CD14-positive monocyte (primary cell): ENCODE measurements at regions not wholly inside any gene's neighbourhood (a gene's known extent, or its start where the extent isn't known, plus 50 kb on each side); places are given as distances from the start of the nearest gene placed in this dataset.
A peak's percentile ranks its signal among the peaks of the same experiment; 100 is the strongest.

ENCODE experiments used
- DNase-seq, 3 donors: peaks; one replicate each; pipeline ENCODE4 v3.0.0-alpha.2; 2011 to 2022
- H2AFZ ChIP-seq: 2 replicates; pipeline ENCODE4 v1.6.0; 2012; ENCODE audit warnings: mild to moderate bottlenecking, low read depth, low read length, inconsistent platforms; ENCODE audit not compliant: insufficient read depth, poor library complexity, severe bottlenecking
- H3K27ac ChIP-seq, 2 donors: 1 replicate in 1 of 2; 2 replicates in 1 of 2; pipeline ENCODE4 v1.5.1; 2012 to 2013; ENCODE audit warnings: low read length in 2 of 2, control low read depth in 1 of 2, inconsistent platforms in 1 of 2, low read depth in 1 of 2, mild to moderate bottlenecking in 1 of 2
- H3K27me3 ChIP-seq, 2 donors: one replicate each; pipeline versions ENCODE4 v1.6.0 to v1.6.1; 2011 to 2013; ENCODE audit warnings: low read length in 2 of 2; ENCODE audit not compliant: control insufficient read depth in 2 of 2, insufficient read depth in 2 of 2
- H3K36me3 ChIP-seq, 2 donors: replicated peaks in 1 of 2; 1 replicate in 1 of 2; 2 replicates in 1 of 2; pipeline versions ENCODE4 v1.5.1 to v1.6.1; 2012 to 2013; ENCODE audit warnings: low read length in 2 of 2, control low read depth in 1 of 2, inconsistent platforms in 1 of 2, mild to moderate bottlenecking in 1 of 2; ENCODE audit not compliant: insufficient read depth in 2 of 2, control insufficient read depth in 1 of 2
- H3K4me1 ChIP-seq, 2 donors: 1 replicate in 1 of 2; 2 replicates in 1 of 2; pipeline versions ENCODE4 v1.5.1 to v1.6.1; 2012 to 2013; ENCODE audit warnings: low read length in 2 of 2, control low read depth in 1 of 2, inconsistent platforms in 1 of 2, mild to moderate bottlenecking in 1 of 2, moderate library complexity in 1 of 2; ENCODE audit not compliant: insufficient read depth in 2 of 2, control insufficient read depth in 1 of 2
- H3K4me2 ChIP-seq: replicated peaks from 2 replicates; pipeline ENCODE3; 2012; ENCODE audit warnings: low read length, moderate library complexity, mild to moderate bottlenecking; ENCODE audit not compliant: poor library complexity, severe bottlenecking; ENCODE audit errors: extremely low read depth
- H3K4me3 ChIP-seq, 3 experiments: fragments of 200-600 bp in 1 of 3; sonication (generic) in 1 of 3; replicated peaks in 1 of 3; 1 replicate in 2 of 3; 2 replicates in 1 of 3; pipeline ENCODE4 v1.5.1; 2011 to 2013; ENCODE audit warnings: low read length in 3 of 3, mild to moderate bottlenecking in 3 of 3, control low read depth in 2 of 3, low read depth in 2 of 3, inconsistent platforms in 1 of 3, moderate library complexity in 1 of 3
- H3K79me2 ChIP-seq: 2 replicates; pipeline ENCODE4 v1.6.0; 2012; ENCODE audit warnings: mild to moderate bottlenecking, control low read depth, inconsistent platforms, low read length, moderate library complexity; ENCODE audit not compliant: insufficient read depth
- H3K9ac ChIP-seq: 2 replicates; pipeline ENCODE4 v1.6.0; 2017; ENCODE audit warnings: low read length, mild to moderate bottlenecking; ENCODE audit not compliant: insufficient read depth, poor library complexity, severe bottlenecking
- H3K9me3 ChIP-seq, 2 donors: replicated peaks in 1 of 2; 1 replicate in 1 of 2; 2 replicates in 1 of 2; pipeline versions ENCODE4 v1.5.1 to v1.6.1; 2012 to 2013; ENCODE audit warnings: low read length in 2 of 2, control low read depth in 1 of 2; ENCODE audit not compliant: control insufficient read depth in 1 of 2, insufficient read depth in 1 of 2
- H4K20me1 ChIP-seq: 2 replicates; pipeline ENCODE4 v1.6.0; 2012; ENCODE audit warnings: mild to moderate bottlenecking, low read length, control low read depth, moderate library complexity; ENCODE audit not compliant: insufficient read depth
- H3K27ac Mint-ChIP-seq, 7 donors: one replicate each; pipeline ENCODE4 v1.8.0; 2020; ENCODE audit warnings: mild to moderate bottlenecking in 7 of 7, mixed read lengths in 7 of 7, moderate library complexity in 6 of 7, inconsistent platforms in 2 of 7
- H3K27me3 Mint-ChIP-seq, 3 donors: one replicate each; pipeline ENCODE4 v1.8.0; 2021 to 2022; ENCODE audit warnings: low read depth in 3 of 3, mild to moderate bottlenecking in 3 of 3, mixed read lengths in 3 of 3, moderate library complexity in 3 of 3, inconsistent platforms in 1 of 3
- H3K36me3 Mint-ChIP-seq, 2 donors: one replicate each; pipeline ENCODE4 v1.8.0; 2020; ENCODE audit warnings: mixed read lengths in 2 of 2, inconsistent platforms in 1 of 2, mild to moderate bottlenecking in 1 of 2
- H3K4me1 Mint-ChIP-seq: one replicate; pipeline ENCODE4 v1.8.0; 2020; ENCODE audit warnings: mild to moderate bottlenecking, mixed read lengths
- H3K4me3 Mint-ChIP-seq, 2 donors: one replicate each; pipeline ENCODE4 v1.8.0; 2020; ENCODE audit warnings: mild to moderate bottlenecking in 2 of 2, mixed read lengths in 2 of 2, moderate library complexity in 1 of 2
- H3K9me3 Mint-ChIP-seq, 7 donors: one replicate each; pipeline ENCODE4 v1.8.0; 2020 to 2022; ENCODE audit warnings: mixed read lengths in 7 of 7, mild to moderate bottlenecking in 6 of 7, moderate library complexity in 6 of 7, inconsistent platforms in 2 of 7
- intact Hi-C, 2 donors: fragments of 100-400 bp; cut with micrococcal nuclease; formaldehyde crosslinking; loops; one replicate each; pipeline versions ENCODE4 v1.15.0 to v1.15.1; 2023
- TF ChIP-seq, protein P1 (sequence below): fragments of 200-600 bp; IDR thresholded peaks from one replicate; pipeline ENCODE4 v1.8.0; 2022; ENCODE audit warnings: antibody characterized with exemption, mild to moderate bottlenecking

DNA sequence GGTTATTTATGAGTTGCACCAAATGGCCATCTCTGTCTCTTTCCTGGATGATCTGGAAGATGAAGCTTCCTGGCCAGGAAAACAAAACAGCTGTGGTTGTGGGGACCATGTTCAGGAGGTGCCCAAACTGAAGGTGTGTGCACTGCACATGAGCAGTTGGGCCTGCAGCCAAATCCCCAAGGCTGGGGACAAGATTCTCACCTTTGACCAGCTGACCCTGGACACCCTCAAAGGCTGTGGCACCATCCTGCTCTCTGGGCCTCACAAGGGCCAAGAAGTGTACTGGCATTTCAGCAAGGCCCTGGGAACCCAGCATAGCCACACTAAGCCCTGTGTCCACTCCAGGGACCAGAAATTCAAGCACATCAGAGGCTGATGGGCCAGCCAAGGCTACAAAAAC lies 84.2 kb downstream of the KCNRG start:
- peaks cover 5 to 12% (median 8%) of the 10 kb centered on the region in 7 donors for H3K9me3 Mint-ChIP-seq
- H3K4me1 Mint-ChIP-seq = peaks cover 36% of the 10 kb centered on the region
- no peak overlapping the region for H3K4me3 Mint-ChIP-seq
- Histone ChIP-seq H4K20me1 (peaks cover 100% of the 10 kb centered on the region), H3K27me3 (no peaks in the 10 kb centered on the region), H2AFZ (no peak overlapping the region), H3K4me1 (no peaks in the 10 kb centered on the region), H3K4me3 (no peak overlapping the region), H3K79me2 (peaks cover 100% of the 10 kb centered on the region), H3K4me2 (no peak overlapping the region), H3K9me3 (peaks cover 0 to 10% of the 10 kb centered on the region in 2 donors), H3K9ac (no peak overlapping the region), H3K36me3 (peaks cover 9 to 13% of the 10 kb centered on the region in 2 donors), H3K27ac (peak overlapping the region in 1 of 2 donors; percentile 66)
- no peak for DNase-seq
- H3K27me3 Mint-ChIP-seq = no peaks in the 10 kb centered on the region
- H3K27ac Mint-ChIP-seq = peak overlapping the region in 1 of 7 donors; percentile 15
- intact Hi-C loops = no loop called here
- TF ChIP-seq, protein P1, sequence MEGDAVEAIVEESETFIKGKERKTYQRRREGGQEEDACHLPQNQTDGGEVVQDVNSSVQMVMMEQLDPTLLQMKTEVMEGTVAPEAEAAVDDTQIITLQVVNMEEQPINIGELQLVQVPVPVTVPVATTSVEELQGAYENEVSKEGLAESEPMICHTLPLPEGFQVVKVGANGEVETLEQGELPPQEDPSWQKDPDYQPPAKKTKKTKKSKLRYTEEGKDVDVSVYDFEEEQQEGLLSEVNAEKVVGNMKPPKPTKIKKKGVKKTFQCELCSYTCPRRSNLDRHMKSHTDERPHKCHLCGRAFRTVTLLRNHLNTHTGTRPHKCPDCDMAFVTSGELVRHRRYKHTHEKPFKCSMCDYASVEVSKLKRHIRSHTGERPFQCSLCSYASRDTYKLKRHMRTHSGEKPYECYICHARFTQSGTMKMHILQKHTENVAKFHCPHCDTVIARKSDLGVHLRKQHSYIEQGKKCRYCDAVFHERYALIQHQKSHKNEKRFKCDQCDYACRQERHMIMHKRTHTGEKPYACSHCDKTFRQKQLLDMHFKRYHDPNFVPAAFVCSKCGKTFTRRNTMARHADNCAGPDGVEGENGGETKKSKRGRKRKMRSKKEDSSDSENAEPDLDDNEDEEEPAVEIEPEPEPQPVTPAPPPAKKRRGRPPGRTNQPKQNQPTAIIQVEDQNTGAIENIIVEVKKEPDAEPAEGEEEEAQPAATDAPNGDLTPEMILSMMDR = no peak
- H3K36me3 Mint-ChIP-seq = peaks cover 18 to 42% of the 10 kb centered on the region in 2 donors

DNA sequence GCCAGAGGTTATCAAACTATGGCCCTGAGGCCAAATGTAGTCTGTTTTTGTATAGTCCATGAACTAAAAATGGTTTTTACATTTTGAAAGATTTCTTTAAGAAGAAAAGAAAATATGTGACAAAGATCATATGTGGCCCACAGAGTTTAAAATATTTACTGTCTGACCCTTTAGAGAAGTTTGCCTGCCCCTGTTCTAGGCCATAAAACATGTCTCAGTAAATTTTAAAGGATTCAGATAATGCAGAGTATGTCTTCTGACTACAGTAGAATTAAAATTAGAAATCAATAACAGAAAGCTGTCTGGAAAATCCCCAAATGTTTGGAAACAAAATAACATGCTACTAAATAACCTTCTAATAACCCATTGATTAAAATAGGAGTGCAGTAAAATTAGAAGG lies 86.3 kb downstream of the KCNRG start:
- peaks cover 0 to 2% (median 0%) of the 10 kb centered on the region in 3 donors for H3K27me3 Mint-ChIP-seq
- no peak overlapping the region for H2AFZ ChIP-seq
- peaks cover 5 to 6% of the 10 kb centered on the region in 2 donors for H3K4me1 ChIP-seq
- H3K4me3 Mint-ChIP-seq = no peak overlapping the region
- H3K36me3 ChIP-seq = peaks cover 9 to 27% of the 10 kb centered on the region in 2 donors
- H3K27ac Mint-ChIP-seq = peak overlapping the region in 1 of 7 donors; percentile 50
- no peak overlapping the region for H3K4me2 ChIP-seq
- TF ChIP-seq, protein P1 = no peak
- H3K79me2 ChIP-seq = peaks cover 100% of the 10 kb centered on the region
- H3K4me1 Mint-ChIP-seq = peaks cover 48% of the 10 kb centered on the region
- no peak for DNase-seq
- H3K27me3 ChIP-seq = no peaks in the 10 kb centered on the region
- H3K9ac ChIP-seq = no peak overlapping the region
- no peak overlapping the region for H3K4me3 ChIP-seq
- H3K9me3 Mint-ChIP-seq = peaks cover 5 to 12% (median 8%) of the 10 kb centered on the region in 7 donors
- peak overlapping the region in 1 of 2 donors; percentile 47 for H3K27ac ChIP-seq
- peaks cover 100% of the 10 kb centered on the region for H4K20me1 ChIP-seq
- peaks cover 0 to 10% of the 10 kb centered on the region in 2 donors for H3K9me3 ChIP-seq
- intact Hi-C loops = no loop called here
- H3K36me3 Mint-ChIP-seq = peaks cover 14 to 43% of the 10 kb centered on the region in 2 donors
